ENCODE measurements at regions not wholly inside any gene's neighbourhood (a gene's known extent, or its start where the extent isn't known, plus 50 kb on each side); places are given as distances from the start of the nearest gene placed in this dataset.

- Histone ChIP-seq H3K27ac (peak overlapping the region in 1 of 4 donors; percentile 20), H3K36me3 (no peaks in the 10 kb centered on the region), H3K27me3 (no peaks in the 10 kb centered on the region), H3K4me3 (no peak overlapping the region), H3K9me3 (no peaks in the 10 kb centered on the region), H3K4me1 (peaks cover 0 to 1% (median 0%) of the 10 kb centered on the region in 4 donors)
- peak in 1 of 3 donors; percentile 34 for DNase-seq
- TF ChIP-seq CTCF (IDR thresholded peaks at IDR 0.05) = no peak
- no peak for TF ChIP-seq POLR2A (IDR thresholded peaks at IDR 0.05)
Measured at GRCh38 chr6:43933148-43933885, 163.3 kb downstream of the VEGFA start.

- Histone ChIP-seq H3K4me1 (peaks cover 0 to 9% (median under 1%) of the 10 kb centered on the region in 4 donors), H3K4me3 (no peak overlapping the region), H3K36me3 (no peaks in the 10 kb centered on the region), H3K27ac (no peak overlapping the region), H3K27me3 (no peaks in the 10 kb centered on the region), H3K9me3 (no peaks in the 10 kb centered on the region)
- DNase-seq = no peak
- TF ChIP-seq POLR2A (IDR thresholded peaks at IDR 0.05) (no peak), CTCF (IDR thresholded peaks at IDR 0.05) (no peak)
Measured at GRCh38 chr6:43932259-43933147, 162.5 kb downstream of the VEGFA start.

- peak in 1 of 3 donors; percentile 1 for DNase-seq
Measured at GRCh38 chr6:43931201-43931600, 161.2 kb downstream of the VEGFA start.

GRCh38 chr6:43930440-43931154, 160.6 kb downstream of the VEGFA start:
- Histone ChIP-seq H3K9me3 (no peaks in the 10 kb centered on the region), H3K27ac (no peak overlapping the region), H3K36me3 (no peaks in the 10 kb centered on the region), H3K4me3 (no peak overlapping the region), H3K27me3 (no peaks in the 10 kb centered on the region), H3K4me1 (peaks cover 0 to 19% (median 5%) of the 10 kb centered on the region in 4 donors)
- peak in 1 of 3 donors; percentile 24 for DNase-seq
- TF ChIP-seq CTCF (IDR thresholded peaks at IDR 0.05) (no peak), POLR2A (IDR thresholded peaks at IDR 0.05) (no peak)

More at GRCh38 chr6:43931201-43931600, 161.2 kb downstream of the VEGFA start:
- H3K4me3 ChIP-seq = no peak overlapping the region
- H3K9me3 ChIP-seq = no peaks in the 10 kb centered on the region
- no peak overlapping the region for H3K27ac ChIP-seq
- no peaks in the 10 kb centered on the region for H3K27me3 ChIP-seq
- no peaks in the 10 kb centered on the region for H3K36me3 ChIP-seq
- peaks cover 0 to 16% (median 5%) of the 10 kb centered on the region in 4 donors for H3K4me1 ChIP-seq
- TF ChIP-seq POLR2A (IDR thresholded peaks at IDR 0.05) = no peak
- no peak for TF ChIP-seq CTCF (IDR thresholded peaks at IDR 0.05)

GRCh38 chr6:43929511-43929910, 159.5 kb downstream of the VEGFA start:
- peak in 1 of 3 donors; percentile 40 for DNase-seq
- Histone ChIP-seq H3K4me1 (peaks cover 0 to 19% (median 6%) of the 10 kb centered on the region in 4 donors), H3K27me3 (no peaks in the 10 kb centered on the region), H3K36me3 (no peaks in the 10 kb centered on the region), H3K4me3 (no peak overlapping the region), H3K9me3 (no peaks in the 10 kb centered on the region), H3K27ac (no peak overlapping the region)
- TF ChIP-seq CTCF (IDR thresholded peaks at IDR 0.05) = no peak
- no peak for TF ChIP-seq POLR2A (IDR thresholded peaks at IDR 0.05)
